A549 (cell line): ENCODE measurements at regions not wholly inside any gene's neighbourhood (a gene's known extent, or its start where the extent isn't known, plus 50 kb on each side); places are given as distances from the start of the nearest gene placed in this dataset.

Experiments
- JUN ChIP-seq, 2 experiments: fragments of >200 bp; sonication (Bioruptor Twin); formaldehyde crosslinking; IDR thresholded peaks; 2 replicates in 1 of 2; 3 replicates in 1 of 2; pipeline ENCODE4 v1.6.1; 2016 to 2017
- TF ChIP-seq, protein P1 (sequence below): IDR thresholded peaks from 2 replicates; pipeline ENCODE4 v1.6.1; 2012
- TF ChIP-seq, protein P2 (sequence below): fragments of >200 bp; sonication (Bioruptor Twin); formaldehyde crosslinking; IDR thresholded peaks from 3 replicates; pipeline ENCODE4 v1.5.1; 2016

DNA sequence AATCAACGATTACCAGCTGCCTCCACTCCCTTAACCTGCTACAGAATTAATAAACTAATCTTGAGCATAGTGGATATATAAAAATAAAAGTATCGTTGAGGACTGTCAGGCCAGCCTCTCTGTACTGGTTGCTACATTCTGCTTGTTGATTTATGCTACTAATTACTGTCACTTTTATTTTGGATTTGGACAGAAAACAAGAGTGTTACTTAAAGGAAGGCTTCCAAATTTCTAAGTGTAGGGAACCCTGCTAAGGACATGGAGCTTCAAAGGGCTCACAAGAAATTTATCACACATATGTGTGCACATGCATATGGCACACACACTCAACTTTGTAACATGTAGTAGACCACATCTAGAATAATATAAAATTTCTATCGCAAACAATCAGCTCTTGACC is 141.2 kb upstream of the ANKRD1 start:
- no peak for TF ChIP-seq JUN (IDR thresholded peaks at IDR 0.05)
- TF ChIP-seq, protein P1, sequence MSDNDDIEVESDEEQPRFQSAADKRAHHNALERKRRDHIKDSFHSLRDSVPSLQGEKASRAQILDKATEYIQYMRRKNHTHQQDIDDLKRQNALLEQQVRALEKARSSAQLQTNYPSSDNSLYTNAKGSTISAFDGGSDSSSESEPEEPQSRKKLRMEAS, result no peak
- TF ChIP-seq, protein P2, sequence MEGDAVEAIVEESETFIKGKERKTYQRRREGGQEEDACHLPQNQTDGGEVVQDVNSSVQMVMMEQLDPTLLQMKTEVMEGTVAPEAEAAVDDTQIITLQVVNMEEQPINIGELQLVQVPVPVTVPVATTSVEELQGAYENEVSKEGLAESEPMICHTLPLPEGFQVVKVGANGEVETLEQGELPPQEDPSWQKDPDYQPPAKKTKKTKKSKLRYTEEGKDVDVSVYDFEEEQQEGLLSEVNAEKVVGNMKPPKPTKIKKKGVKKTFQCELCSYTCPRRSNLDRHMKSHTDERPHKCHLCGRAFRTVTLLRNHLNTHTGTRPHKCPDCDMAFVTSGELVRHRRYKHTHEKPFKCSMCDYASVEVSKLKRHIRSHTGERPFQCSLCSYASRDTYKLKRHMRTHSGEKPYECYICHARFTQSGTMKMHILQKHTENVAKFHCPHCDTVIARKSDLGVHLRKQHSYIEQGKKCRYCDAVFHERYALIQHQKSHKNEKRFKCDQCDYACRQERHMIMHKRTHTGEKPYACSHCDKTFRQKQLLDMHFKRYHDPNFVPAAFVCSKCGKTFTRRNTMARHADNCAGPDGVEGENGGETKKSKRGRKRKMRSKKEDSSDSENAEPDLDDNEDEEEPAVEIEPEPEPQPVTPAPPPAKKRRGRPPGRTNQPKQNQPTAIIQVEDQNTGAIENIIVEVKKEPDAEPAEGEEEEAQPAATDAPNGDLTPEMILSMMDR, result no peak
